ES-I3 (cell line): ENCODE measurements at regions not wholly inside any gene's neighbourhood (a gene's known extent, or its start where the extent isn't known, plus 50 kb on each side); places are given as distances from the start of the nearest gene placed in this dataset.

Experiments used
- H3K36me3 ChIP-seq: 2 replicates; pipeline ENCODE4 v1.6.1; 2013; ENCODE audit warnings: mild to moderate bottlenecking, low read length, control low read depth, moderate library complexity; ENCODE audit not compliant: insufficient read depth
- H3K4me1 ChIP-seq: 2 replicates; pipeline ENCODE4 v1.6.1; 2013; ENCODE audit warnings: mild to moderate bottlenecking, control low read depth, low read length; ENCODE audit not compliant: insufficient read depth
- H3K9ac ChIP-seq: 2 replicates; pipeline ENCODE4 v1.6.1; 2013; ENCODE audit warnings: low read depth, mild to moderate bottlenecking, low read length, moderate library complexity
- H3K9me3 ChIP-seq: 2 replicates; pipeline ENCODE4 v1.6.1; 2013; ENCODE audit warnings: mild to moderate bottlenecking, low read length, moderate library complexity; ENCODE audit not compliant: control insufficient read depth, insufficient read depth

DNA sequence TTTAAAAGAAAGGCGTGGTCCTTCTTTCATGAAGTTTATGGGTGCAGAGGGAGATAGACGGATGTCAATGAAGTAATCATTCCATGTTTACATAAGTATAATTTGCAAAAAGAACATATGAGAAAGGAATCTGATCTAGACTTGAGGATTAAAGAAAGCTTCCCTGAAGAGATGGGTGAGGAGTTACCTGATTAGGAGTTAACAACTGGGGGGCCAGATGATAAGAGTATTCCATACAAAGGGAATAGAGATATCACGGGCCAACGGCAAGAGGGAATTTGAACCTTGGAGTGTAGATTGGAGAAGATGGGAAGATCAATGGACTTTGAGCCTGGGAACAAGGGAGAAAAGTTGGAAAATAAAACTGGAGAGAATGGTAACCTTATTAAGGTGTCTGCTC lies 1959.9 kb upstream of the WWC1 start:
- no peak overlapping the region for H3K9ac ChIP-seq
- H3K36me3 ChIP-seq = no peaks in the 10 kb centered on the region
- no peaks in the 10 kb centered on the region for H3K9me3 ChIP-seq
- H3K4me1 ChIP-seq = no peaks in the 10 kb centered on the region

GRCh38 chr5:166338801-166339200 lies 1952.6 kb upstream of the WWC1 start:
- no peak overlapping the region for H3K9ac ChIP-seq
- peaks cover 11% of the 10 kb centered on the region; the same call in 1 of the 2 replicates for H3K4me1 ChIP-seq
- no peaks in the 10 kb centered on the region for H3K9me3 ChIP-seq
- H3K36me3 ChIP-seq = no peaks in the 10 kb centered on the region

- H3K4me1 ChIP-seq = peaks cover 11% of the 10 kb centered on the region; the same call in 1 of the 2 replicates
- no peak overlapping the region for H3K9ac ChIP-seq
- H3K9me3 ChIP-seq = no peaks in the 10 kb centered on the region
- H3K36me3 ChIP-seq = no peaks in the 10 kb centered on the region
Measured at GRCh38 chr5:166340039-166340438, 1951.4 kb upstream of the WWC1 start.

DNA sequence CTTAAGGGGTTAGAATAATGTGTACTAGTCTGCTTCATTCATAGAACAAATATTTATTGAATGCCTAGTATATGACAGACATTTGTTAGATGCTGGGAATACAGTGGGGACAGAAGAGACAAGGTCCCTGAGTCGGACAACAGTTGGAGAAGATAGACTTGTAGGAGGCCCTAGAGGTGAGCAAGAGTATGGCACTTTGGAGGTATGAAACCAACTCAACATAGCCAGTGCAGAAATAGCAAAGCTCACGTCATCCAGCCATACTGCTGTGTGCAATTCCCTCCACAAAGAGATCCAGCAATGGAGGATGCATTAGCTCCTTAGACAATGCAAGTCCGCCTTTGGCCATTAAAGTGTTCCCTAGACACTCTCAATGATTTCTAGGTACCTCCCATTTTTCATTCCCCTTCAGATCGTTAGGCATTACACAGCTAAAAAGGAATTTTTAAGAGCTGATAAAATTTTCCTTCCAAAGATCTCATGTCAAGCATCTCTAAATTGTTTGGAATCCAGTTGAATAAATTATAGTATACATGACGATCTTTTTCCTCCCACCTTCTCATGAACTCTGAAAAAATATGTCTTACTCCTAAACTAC lies 1949.6 kb upstream of the WWC1 start:
- no peaks in the 10 kb centered on the region for H3K9me3 ChIP-seq
- H3K36me3 ChIP-seq = no peaks in the 10 kb centered on the region
- H3K4me1 ChIP-seq = peaks cover 11% of the 10 kb centered on the region; the same call in 1 of the 2 replicates
- no peak overlapping the region for H3K9ac ChIP-seq

DNA sequence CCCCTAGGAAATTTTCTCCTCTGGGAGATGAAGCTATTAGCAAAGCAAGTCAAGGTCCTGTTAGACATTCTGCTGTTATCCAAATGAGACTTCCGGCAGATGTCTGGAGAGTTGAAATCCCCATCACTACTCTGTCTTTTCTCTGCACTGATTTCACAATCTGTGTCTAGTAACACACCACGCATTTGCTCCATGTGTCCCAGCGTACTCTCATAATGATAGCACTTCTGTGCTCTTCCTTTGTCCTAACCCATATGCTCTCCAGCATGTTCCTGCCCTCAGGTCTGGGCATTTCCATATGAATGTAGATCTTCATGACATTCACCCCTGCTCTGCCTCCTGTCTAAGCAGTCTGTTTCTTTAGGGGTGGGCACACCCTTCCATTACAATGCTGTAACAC lies 1949.0 kb upstream of the WWC1 start:
- Histone ChIP-seq H3K9ac (no peak overlapping the region), H3K9me3 (no peaks in the 10 kb centered on the region), H3K36me3 (no peaks in the 10 kb centered on the region), H3K4me1 (peaks cover 11% of the 10 kb centered on the region; the same call in 1 of the 2 replicates)

GRCh38 chr5:166346726-166347374 lies 1944.6 kb upstream of the WWC1 start:
- Histone ChIP-seq H3K9me3 (no peaks in the 10 kb centered on the region; the same call in 1 of the 2 replicates), H3K4me1 (peaks cover 11% of the 10 kb centered on the region; the same call in 1 of the 2 replicates), H3K9ac (no peak overlapping the region), H3K36me3 (no peaks in the 10 kb centered on the region)

DNA sequence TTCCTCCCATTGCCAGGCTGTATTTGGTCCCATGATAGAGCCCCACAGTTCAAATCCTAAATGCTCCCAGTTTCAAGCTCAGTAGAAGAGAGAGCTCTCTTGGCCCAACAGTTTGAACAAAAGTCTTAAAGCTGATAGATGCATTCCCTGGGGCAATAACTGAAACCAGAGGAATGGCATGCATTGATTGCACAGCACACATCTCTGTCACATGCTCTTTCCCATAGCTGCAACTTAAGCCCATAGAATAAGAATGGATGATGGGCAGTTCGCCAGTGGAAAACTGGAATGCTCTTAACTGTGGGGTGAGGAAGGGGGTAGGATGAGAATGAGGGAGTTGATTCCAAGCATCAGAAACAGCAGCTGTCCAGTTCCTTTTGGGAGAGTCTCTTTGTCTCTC lies 1942.4 kb upstream of the WWC1 start:
- no peak overlapping the region for H3K9ac ChIP-seq
- H3K9me3 ChIP-seq = no peaks in the 10 kb centered on the region; the same call in 1 of the 2 replicates
- H3K36me3 ChIP-seq = no peaks in the 10 kb centered on the region
- H3K4me1 ChIP-seq = no peaks in the 10 kb centered on the region

- Histone ChIP-seq H3K9ac (no peak overlapping the region), H3K4me1 (peaks cover 3% of the 10 kb centered on the region; the same call in 1 of the 2 replicates), H3K36me3 (no peaks in the 10 kb centered on the region), H3K9me3 (no peaks in the 10 kb centered on the region; the same call in 1 of the 2 replicates)
Measured at GRCh38 chr5:166353580-166353979, 1937.9 kb upstream of the WWC1 start.

DNA sequence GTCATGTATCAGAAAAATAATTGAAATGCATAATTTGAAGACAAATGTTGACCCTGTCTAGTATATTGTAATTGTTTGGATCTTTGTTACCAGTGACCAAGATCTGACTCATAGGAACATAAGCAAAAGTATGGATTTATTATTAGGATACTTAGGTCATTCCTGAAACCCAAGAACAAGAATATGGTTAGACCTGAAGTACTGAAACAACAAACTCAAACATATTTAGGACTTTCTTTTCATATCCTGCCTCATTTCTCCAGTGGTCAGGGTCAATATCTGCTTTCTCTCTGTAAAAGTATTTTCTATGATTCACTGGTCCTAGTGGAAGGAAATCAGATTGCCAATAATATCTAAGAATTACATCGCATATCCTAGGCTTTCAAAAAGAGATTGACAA lies 1937.1 kb upstream of the WWC1 start:
- Histone ChIP-seq H3K9ac (no peak overlapping the region), H3K4me1 (peaks cover 3% of the 10 kb centered on the region; the same call in 1 of the 2 replicates), H3K9me3 (no peaks in the 10 kb centered on the region; the same call in 1 of the 2 replicates), H3K36me3 (no peaks in the 10 kb centered on the region)

DNA sequence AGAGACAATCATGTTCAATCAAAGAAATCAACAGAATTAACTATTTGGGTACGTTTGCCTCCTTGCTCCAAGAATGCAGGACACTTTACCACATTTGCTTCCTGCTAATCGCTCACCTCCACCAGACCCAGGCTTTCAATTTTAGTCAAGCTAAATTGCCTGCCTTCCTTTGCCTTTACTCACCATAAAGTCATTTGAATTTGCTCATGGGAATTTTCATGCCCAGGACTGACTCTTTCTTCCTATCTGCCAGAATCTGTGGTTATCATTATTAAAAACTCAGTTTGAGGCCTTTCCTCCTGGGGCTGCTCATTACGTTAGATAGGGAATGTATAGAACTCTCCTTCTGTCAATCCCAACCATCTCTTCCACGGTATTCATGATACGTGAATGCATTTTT lies 1935.3 kb upstream of the WWC1 start:
- Histone ChIP-seq H3K9me3 (no peaks in the 10 kb centered on the region), H3K36me3 (no peaks in the 10 kb centered on the region), H3K9ac (no peak overlapping the region), H3K4me1 (peaks cover 3% of the 10 kb centered on the region; the same call in 1 of the 2 replicates)

DNA sequence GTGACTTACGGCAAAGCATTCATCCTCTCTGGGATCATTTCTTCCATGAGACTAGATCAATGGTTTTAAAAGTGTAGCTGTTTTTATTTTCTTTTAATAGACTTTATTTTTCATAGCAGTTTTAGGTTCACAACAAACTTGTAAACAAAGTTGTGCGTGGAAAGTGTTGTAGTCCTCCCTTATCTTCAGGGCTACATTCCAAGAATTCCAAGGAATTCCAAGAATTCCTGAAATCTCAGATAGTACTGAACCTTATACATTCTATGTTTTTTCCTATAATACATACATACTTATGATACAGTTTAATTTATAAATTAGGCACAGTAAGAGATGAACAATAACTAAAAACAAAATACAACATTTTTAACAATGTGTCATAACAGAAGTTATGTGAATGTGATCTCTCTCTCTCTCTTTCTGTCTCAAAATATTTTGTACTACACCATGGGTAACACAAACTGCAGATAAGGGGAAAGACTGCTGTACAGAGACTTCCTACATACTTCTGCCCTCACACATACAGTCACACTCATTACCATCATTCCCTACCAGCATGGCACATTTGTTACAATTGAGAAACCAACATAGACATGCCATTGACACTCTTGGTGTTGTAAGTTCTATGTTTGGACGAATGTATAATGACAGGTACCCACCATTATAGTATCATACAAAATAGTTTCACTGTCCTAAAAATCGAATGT lies 1933.2 kb upstream of the WWC1 start:
- no peak overlapping the region for H3K9ac ChIP-seq
- no peaks in the 10 kb centered on the region for H3K36me3 ChIP-seq
- no peaks in the 10 kb centered on the region for H3K9me3 ChIP-seq
- H3K4me1 ChIP-seq = peaks cover 3% of the 10 kb centered on the region; the same call in 1 of the 2 replicates

DNA sequence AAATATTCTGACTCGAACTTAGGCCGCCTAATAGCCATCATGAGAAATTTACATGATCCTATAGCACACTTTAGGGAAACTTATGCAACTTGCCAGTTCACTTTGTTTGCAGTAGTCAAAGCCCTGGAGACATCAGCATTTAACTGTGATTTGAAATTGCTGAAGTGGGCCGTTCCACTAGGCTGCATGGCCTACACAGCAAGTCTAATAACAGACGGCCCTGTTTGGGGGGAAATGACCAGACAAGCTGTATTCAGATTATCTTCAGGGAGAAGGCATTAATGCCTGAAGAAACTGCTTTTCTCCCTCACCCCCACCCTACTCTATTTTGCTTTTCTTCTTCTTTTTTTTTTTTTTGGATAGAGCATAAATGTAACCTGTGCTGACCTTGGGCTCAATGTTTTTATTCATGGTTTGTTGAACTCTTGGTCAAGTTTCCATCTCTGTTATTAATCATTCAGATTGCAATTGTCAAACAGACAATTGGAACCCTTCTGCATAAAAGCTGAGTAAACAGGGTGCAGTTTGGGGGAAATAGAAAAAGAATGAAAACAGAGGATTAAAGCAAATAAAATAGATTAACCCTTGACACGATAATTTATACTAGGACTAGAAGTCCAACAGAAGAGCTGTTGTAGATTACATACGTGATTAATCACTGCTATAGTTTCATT lies 1928.2 kb upstream of the WWC1 start:
- H3K4me1 ChIP-seq = no peaks in the 10 kb centered on the region
- H3K9me3 ChIP-seq = no peaks in the 10 kb centered on the region
- H3K36me3 ChIP-seq = no peaks in the 10 kb centered on the region
- H3K9ac ChIP-seq = no peak overlapping the region

DNA sequence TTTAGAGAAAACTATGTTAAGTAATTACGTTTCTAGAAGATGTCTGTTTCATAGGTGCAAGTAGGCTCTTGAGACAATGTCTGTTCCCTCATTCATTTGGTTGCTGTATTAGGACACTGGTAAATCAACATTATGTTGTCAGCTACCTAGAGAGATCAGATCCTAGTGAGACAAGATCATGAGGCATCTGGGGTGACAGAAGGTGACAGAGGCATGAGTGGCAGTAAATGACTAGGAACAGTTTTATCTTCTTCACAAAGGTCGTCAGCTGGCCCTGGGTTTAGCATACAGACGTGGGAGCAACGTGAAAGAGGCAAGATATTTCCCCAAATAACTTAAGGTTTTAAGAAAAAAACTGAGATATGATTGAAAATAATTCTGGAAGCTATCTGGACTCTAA lies 1926.3 kb upstream of the WWC1 start:
- no peaks in the 10 kb centered on the region for H3K9me3 ChIP-seq

DNA sequence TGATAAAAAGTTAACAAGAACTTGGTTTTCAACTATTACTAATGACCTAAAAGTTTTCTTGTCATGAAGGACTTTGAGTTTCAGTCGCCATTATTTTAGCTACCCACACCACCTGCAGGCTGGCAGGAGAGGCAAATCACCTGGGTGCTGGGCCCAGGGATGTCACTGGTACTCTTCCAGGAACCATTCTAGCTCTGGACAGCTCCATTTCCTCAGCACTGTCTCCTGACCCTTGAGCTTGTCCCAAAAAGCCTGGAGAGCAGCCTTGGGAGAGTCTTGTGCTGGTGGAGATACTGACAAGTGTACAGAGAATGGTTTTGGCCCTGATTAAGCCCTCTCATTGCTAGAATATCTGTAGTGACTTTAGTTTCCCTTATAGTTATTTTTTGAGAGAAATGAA lies 1924.1 kb upstream of the WWC1 start:
- no peak overlapping the region for H3K9ac ChIP-seq
- no peaks in the 10 kb centered on the region for H3K36me3 ChIP-seq
- peaks cover 12% of the 10 kb centered on the region for H3K4me1 ChIP-seq
- no peaks in the 10 kb centered on the region for H3K9me3 ChIP-seq

More for the DNA sequence above, 1926.3 kb upstream of the WWC1 start:
- H3K4me1 ChIP-seq = peaks cover 12% of the 10 kb centered on the region
- no peak overlapping the region for H3K9ac ChIP-seq
- H3K36me3 ChIP-seq = no peaks in the 10 kb centered on the region
